Renal cortex interstitium (tissue), 11 donors: ENCODE measurements at regions not wholly inside any gene's neighbourhood (a gene's known extent, or its start where the extent isn't known, plus 50 kb on each side); places are given as distances from the start of the nearest gene placed in this dataset.
"Not testable (repeated sequence)": the region's sequence is repeated elsewhere in the genome, so short reads cannot be mapped to it uniquely, and the experiment has no call there.

Experiments
- DNase-seq, 11 donors: peaks; one replicate each; pipeline ENCODE4 v3.0.0-alpha.2; 2013; ENCODE audit warnings: low read depth in 9 of 11, low spot score in 4 of 11; ENCODE audit errors: extremely low read depth in 1 of 11

DNA sequence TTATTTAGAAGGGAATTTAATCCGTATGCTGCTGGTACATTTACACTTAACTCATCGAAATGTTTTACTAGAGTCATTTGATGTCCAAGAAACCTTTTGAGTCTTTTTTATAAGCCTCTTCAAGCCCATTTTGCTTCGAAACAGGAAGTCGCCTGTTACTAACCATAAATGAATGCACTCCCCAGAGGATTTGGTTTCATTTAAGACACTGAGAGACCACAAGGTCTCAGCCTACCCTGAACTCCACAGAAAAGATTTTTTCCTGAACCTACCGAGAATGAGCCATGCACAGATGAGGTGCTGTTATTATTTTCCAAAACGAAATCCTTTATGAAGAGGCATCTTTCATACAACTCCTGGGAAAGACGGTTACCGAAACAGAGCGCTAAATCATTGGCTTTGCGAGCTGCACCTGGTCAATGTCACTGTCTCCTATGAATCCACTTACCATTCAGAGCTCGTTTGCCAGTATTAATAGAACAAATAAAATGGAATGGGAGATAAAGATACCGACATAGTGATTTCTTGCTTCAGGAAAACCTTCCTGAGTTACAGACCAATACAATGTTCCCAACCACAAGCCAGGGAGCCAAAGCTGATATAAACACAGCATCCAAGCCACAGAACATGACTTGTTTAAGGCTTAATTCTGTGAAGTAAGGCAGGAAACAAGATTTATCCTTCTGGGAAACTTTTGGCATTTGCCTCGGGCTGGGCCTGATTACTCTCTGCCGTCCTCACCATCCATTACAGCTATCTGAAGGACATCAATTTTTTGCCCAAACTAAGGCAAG, 382.1 kb downstream of the OSR1 start:
- DNase-seq: peak in 1 of 11 donors; percentile 30

DNA sequence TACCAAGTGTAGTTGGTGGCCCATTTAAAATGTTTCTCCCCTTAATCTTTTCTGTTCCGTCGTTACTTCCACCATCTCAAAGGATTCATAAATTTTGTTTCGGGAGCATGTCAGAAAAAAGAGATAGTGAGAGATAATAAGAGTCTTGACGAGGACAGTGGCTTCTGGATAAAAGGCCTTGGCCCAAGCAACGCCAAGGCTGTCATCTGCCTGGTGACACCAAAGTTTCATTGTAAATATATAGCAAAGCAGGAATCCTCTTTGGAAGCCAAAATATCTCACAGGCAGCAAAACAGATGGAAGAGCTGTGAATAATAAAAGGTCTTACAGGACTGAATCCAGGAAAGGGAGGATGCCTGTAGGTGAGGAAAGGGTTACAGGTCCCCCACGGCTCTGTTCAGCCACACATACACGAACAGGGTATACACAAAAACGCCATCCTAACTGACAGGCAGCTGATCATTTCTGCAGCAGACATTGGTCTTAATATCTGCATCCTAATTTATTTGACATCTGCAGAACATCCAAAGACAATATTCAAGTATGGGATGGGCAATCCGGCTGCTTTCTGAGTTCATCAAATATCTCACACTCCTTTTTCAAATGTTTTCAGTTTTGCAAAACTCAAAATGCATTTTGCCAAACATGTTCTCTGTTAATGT, 382.8 kb downstream of the OSR1 start:
- DNase-seq: no peak

GRCh38 chr2:18971628-18972027, 382.3 kb upstream of the NT5C1B start:
- no peak for DNase-seq

- DNase-seq: no peak
Observed at GRCh38 chr2:18971069-18971378, 381.7 kb upstream of the NT5C1B start.

GRCh38 chr2:18966131-18966530, 376.8 kb upstream of the NT5C1B start:
- DNase-seq: no peak

- DNase-seq: not testable (repeated sequence)
Observed at GRCh38 chr2:18963739-18964256, 374.4 kb upstream of the NT5C1B start.

DNA sequence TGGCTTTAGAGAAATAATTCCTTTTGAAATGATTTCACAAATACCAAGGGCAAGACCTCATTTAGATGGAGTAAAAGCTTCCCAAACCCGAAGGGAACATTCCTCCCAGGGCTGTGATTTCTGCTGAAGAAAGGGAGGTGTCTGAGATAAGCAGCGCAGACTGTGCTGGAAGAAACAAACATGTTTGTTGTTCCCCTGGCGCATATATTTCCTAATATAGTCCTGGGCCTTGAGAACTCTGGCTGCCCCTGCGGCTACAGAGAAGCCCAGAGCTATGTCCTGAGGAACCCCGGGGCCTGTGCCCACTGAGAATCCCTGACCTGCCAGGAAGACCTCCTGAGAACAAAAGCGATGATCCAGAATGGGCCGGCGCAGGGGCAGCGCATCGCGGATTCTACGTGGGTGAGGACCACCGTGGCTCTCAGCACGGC, 372.6 kb upstream of the NT5C1B start:
- no peak for DNase-seq

DNA sequence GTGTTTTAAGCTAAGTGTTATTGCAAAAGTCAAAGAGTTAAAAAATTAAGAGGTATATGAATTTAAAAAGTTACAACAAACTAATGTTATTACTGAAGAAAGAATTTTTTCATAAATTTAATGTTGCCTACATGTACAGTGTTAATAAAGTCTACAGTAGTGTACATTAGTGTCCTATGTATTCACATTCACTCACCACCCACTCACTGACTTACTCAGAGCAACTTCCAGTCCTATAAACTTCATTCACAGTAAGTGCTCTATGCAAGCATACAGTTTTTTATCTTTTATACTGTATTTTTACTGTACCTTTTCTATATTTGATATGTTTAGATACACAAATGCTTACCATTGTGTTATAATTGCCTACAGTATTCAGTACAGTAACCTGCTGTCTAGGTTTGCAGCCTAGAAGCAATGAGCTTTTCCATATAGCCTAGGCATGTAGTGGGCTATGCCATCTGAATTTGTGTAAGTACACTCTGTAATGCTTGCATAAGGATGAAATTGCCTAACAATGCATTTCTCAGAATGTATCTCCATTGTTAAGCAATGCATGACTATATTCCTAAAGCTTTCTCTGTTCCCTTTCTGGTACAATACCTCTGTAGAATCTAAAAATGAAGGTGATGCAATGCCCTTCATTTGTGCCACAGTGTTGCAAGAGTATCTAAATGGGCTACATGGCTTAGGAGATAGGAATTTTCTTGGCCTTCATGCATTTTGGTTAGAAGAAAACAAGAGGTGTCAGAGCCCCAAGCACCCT, 370.8 kb upstream of the NT5C1B start:
- no peak for DNase-seq

GRCh38 chr2:18959200-18959599, 369.8 kb upstream of the NT5C1B start:
- DNase-seq: no peak

DNA sequence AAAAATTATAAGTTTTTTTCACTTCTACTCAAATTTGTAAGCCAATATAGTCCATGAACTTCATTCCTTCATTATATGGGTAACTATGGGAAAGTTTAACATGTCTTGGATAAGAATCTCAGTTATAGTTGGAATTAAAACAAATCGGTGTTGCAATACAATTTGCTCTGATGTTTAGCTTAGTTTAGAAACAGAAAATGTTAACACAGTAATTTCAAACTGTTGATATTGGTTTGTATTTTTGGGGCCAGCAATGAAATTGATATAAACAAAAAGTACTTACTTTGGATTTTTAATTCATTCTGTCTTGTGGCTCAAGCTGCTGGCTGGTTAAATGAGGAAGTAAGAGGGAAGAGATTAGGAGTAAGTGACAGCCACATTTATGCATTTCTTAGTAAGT, 368.5 kb upstream of the NT5C1B start:
- DNase-seq: no peak

- DNase-seq: peak in 3 of 11 donors; percentile 9 to 27 (median 14)
Observed at GRCh38 chr2:18950361-18950851, 361.0 kb upstream of the NT5C1B start.

DNA sequence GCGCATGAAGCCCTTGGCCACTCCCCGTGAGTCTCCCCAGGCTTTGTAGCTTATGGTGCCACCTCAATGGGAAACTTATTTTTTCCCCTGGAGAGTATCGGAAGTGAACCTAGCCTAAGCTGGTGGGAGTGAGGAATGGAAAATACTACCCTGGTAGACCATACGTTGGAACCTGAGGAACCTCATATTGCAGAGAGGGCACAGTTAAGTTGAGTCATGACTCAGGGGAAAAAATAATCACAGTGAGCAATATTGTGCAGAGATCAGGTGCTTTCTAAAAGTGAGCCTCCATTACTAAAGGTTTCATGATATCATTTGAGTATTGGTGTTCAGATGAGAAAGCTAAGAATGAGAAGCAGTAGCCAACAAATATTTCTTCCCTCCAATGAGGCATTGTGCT, 360.5 kb upstream of the NT5C1B start:
- DNase-seq: no peak

DNA sequence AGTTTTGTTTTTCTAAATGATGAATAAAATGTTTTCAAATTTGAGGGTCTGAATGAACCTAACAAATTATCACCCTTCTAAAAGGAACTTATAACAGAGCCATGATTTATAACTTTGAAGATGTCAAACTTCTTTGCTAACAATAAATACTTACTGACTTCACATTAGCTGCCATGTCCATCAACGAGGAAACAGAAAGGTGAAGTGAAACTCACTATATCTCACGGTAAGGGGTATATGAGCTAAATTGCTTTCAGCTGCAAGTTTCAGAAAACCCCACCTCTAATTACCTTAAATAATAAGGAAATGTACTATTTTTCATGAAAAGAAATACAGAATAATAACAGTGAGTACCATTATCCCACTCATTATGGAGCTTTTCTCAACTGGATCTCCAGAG, 350.8 kb upstream of the NT5C1B start:
- no peak for DNase-seq

- DNase-seq: not testable (repeated sequence)
Observed at GRCh38 chr2:18939740-18940139, 350.4 kb upstream of the NT5C1B start.

GRCh38 chr2:18934886-18935285, 345.5 kb upstream of the NT5C1B start:
- DNase-seq: no peak

DNA sequence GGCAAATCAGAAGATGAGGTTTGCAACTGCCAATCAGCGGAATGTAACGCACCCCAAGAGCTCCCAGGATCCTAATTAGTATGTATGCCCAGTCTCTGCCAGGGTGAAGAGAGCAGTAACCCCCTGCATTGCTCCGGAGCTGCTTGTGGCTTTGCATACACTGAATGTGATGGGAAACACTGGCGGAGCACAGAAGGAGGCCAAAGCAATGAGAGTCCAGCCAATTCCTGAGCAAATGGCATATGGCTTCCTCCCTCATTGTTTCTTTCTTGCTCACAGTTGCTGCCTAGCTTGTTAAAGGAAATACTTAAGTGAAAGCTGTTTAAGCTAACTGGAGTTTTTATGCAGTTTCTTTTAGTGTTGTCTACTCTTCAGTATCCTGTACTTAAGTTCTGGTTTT, 343.5 kb upstream of the NT5C1B start:
- no peak for DNase-seq

- DNase-seq: no peak
Observed at GRCh38 chr2:18930971-18931370, 341.6 kb upstream of the NT5C1B start.

DNA sequence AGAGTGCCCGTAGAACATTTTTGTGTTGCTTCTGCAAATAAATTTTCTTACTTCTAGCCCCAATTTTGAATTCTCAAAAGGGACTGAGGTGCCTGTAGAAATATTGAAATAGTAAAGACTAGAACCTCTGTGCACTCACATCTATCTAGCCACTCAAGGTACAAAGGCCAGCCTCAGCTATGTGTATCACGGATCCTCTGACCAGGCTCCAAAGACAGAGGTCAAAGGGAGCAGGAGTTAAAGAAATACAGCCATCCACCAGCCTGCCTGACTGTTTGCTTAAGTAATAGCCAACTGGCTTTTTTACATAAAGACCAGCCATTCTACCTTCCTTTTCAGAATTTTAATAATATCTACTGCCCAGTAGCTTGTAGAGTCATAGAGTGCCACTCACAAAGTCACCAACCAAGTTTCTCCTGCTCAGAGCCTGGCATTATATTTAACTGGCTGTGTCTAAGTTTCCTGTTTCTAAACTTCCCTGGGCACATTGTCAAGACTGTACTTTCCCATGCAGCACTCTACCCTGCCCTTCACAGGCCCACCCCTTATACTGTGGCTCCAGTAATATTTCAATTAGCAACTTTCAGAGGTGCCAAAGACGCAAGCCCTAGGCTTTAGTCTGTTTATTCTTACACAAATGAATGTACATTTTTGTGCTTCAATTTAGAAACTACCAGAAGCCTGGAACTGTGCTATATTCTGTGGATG, 338.3 kb upstream of the NT5C1B start:
- no peak for DNase-seq
